RCC 7860 (cell line): ENCODE measurements at regions not wholly inside any gene's neighbourhood (a gene's known extent, or its start where the extent isn't known, plus 50 kb on each side); places are given as distances from the start of the nearest gene placed in this dataset.
"Not testable (repeated sequence)": the region's sequence is repeated elsewhere in the genome, so short reads cannot be mapped to it uniquely, and the experiment has no call there.

Experiments used
- DNase-seq: peaks from one replicate; pipeline ENCODE4 v3.0.0-alpha.2; 2015; ENCODE audit warnings: low spot score
- FAIRE-seq: peaks from 2 replicates; lab custom pipeline; 2012; peaks lifted over from hg19 to GRCh38; lab: Jason Lieb, UNC

- no peak for FAIRE-seq
- no peak for DNase-seq
Observed at GRCh38 chr13:74272826-74273225, 138.6 kb upstream of the KLF12 start.

DNA sequence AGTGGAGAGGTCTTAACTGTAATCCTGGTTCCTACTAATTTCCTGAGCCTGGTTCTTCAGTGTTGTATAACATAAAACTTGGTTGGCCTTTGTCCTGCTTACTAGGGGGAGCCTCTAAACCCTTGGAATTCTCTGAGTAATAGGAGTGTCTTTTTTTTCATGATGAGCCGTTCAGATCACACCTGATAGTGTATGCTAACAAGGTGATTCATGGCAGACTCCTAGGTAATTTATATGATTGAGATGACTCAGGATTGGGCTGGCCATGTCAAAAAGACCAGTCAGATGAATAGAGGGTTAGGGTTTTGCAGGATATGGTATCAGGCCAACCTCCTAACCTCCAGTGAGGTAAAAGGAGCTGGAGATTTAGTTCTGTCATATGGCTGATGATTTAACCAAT, 135.8 kb upstream of the KLF12 start:
- FAIRE-seq (no peak), DNase-seq (no peak)

DNA sequence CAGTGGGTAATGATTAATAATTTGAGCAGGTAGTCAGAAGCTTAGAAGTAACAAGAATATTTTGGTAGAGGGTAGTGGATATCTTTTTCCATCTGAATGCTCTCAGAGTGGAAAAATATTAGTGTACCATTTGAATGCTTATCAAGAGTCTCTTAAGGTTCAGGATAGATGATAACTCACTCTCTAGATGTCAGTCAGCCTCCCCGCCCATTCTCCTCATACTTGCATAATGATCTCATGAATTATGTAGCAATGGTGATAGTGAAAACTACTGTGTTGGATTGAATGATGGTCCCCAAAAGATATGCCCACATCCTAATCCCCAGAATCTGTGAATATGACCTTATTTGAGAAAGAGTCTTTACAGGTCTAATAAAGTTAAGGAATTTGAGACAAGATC, 132.7 kb upstream of the KLF12 start:
- FAIRE-seq (no peak), DNase-seq (no peak)

DNA sequence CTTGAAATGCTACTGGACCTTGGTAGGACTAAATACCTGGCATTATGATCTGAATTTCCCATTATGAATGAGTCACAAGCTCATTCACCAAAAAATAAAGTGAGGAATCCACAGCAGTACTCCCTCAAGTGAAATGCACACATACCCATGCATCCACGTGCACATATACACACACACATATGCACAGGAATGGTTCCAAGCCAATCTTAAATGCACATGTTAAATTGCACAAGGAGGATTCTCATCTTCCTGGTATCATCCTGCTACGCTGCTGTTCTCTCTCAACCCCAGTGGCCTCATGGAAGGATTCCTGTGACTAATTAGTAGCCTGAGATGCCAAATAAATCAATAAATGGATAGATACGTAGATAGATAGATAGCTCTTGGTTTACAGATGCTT, 132.1 kb upstream of the KLF12 start:
- DNase-seq: no peak
- no peak for FAIRE-seq

GRCh38 chr13:74264333-74264732, 130.1 kb upstream of the KLF12 start:
- no peak for FAIRE-seq

DNA sequence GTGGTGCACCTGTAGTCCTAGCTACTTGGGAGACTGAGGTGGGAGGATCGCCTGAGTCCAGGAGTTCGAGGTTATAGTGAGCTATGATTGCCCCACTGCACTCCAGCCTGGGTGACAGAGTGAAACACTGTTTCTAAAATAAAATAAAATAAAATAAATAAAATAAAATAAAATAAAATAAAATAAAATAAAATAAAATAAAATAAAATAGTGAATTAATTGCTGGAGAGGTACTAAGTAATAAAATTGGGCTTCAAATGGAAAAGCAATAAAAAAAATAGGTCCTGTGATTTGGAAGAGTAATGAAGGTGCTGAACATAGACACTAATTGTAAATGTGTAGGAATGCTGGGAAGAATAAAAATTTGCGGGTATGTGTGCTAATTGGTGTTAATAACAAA, 126.2 kb upstream of the KLF12 start:
- not testable (repeated sequence) for DNase-seq, FAIRE-seq

More at GRCh38 chr13:74264333-74264732, 130.1 kb upstream of the KLF12 start:
- DNase-seq: no peak

- DNase-seq: no peak
- no peak for FAIRE-seq
Observed at GRCh38 chr13:74259641-74260040, 125.4 kb upstream of the KLF12 start.

GRCh38 chr13:74258961-74259360, 124.8 kb upstream of the KLF12 start:
- no peak for DNase-seq
- FAIRE-seq: no peak

DNA sequence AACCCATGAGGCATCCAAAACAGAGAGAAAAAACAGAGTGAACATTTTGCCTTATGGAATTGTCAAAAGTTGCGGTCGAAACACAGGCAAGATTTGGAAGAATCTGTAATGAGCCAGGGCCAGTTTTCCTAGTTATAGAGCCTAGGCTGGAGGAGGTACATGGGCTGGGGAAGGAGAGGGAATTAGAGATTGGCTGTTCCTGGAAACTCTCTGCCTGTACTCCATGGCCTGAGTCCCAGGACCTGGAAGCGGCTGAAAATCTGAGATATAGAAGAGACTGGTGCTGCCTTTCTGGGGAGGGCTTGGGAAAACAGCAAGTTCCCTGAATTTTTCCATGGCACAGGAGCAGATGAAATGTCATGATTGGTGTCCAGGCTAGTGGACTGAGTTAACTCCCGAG, 122.8 kb upstream of the KLF12 start:
- DNase-seq (no peak), FAIRE-seq (no peak)

GRCh38 chr13:74253161-74253560, 119.0 kb upstream of the KLF12 start:
- DNase-seq (no peak), FAIRE-seq (no peak)

DNA sequence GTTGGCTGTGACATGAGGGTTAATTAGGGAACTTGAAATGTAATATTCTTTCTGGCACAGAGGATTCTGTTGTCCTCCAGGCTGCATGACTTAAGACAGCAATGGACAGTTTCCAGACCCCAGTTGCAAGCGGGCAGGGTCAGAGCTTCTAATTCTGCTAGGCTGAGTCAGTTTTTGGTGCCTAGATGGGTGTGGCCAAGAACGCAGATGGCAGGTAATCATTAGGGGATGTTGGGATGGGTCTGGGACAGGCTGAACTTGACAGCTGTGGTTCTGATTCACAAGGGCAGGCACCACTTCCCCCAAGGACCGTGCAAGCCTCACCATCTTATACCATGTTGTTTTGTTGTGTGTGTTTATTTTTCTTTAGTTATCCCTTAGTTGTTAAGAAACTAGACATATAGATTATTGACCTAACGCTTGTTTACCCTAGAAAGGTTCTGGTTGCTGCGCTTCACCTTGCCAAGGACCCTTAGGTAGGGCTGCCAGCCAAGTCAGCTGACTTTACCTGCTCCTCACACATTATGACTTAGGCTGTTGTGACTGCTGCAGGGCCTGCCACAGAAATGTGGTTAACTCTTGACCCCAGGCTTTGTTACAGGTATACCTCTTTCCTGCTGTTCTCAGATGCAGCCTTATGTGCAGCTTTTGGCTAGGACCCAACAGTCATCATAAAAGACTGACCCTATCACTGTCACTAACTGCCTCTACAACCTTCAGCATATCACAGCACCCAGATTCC, 117.7 kb upstream of the KLF12 start:
- DNase-seq (no peak), FAIRE-seq (no peak)

- no peak for DNase-seq
- FAIRE-seq: no peak
Observed at GRCh38 chr13:74250738-74251190, 116.6 kb upstream of the KLF12 start.

GRCh38 chr13:74248477-74248876, 114.3 kb upstream of the KLF12 start:
- DNase-seq: no peak
- no peak for FAIRE-seq

GRCh38 chr13:74246487-74246886, 112.3 kb upstream of the KLF12 start:
- DNase-seq (no peak), FAIRE-seq (no peak)

- FAIRE-seq: no peak
- DNase-seq: no peak
Observed at GRCh38 chr13:74243637-74244526, 109.7 kb upstream of the KLF12 start.

DNA sequence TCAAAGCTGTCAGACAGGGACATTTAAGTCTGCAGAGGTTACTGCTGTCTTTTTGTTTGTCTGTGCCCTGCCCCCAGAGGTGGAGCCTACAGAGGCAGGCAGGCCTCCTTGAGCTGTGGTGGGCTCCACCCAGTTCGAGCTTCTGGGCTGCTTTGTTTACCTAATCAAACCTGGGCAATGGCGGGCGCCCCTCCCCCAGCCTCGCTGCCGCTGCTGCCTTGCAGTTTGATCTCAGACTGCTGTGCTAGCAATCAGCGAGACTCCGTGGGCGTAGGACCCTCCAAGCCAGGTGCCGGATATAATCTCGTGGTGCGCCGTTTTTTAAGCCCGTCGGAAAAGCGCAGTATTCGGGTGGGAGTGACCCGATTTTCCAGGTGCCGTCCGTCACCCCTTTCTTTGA, 107.1 kb upstream of the KLF12 start:
- FAIRE-seq, DNase-seq: not testable (repeated sequence)

GRCh38 chr13:74230984-74231501, 96.8 kb upstream of the KLF12 start:
- DNase-seq: no peak
- no peak for FAIRE-seq

GRCh38 chr13:74229242-74229641, 95.0 kb upstream of the KLF12 start:
- DNase-seq (no peak), FAIRE-seq (no peak)

DNA sequence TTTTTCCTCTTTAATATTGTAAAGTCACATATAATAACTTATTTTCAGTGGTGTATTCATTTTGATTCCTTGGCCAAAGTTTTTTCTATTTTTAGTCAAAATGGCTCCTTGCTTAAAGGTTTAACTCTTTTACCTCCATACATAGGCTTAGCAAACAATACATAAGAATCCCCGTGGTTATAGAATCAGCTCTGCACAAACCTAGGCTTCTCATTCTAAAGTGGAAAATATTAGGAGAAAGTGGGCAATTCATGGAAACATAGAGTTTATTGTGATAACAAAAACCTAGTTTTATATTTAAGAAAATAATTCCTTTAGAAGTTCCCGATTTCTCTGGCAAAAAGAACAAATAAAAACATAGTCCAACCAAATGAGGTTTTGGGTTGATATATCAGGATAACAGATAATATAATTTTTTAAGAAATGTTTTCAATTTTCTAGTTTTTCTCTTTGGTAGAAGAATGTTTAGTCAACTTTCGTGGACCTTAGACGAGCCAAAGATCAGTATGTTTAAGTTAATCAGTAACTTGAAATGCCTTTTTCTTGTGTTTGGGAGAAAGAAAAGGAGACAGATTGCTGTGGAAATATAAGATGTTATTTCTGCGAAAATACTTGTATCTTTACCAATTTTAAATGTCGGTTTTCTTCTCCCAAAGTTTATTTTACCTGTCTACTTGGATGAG, 93.4 kb upstream of the KLF12 start:
- FAIRE-seq: no peak
- DNase-seq: no peak

GRCh38 chr13:74226791-74227475, 92.7 kb upstream of the KLF12 start:
- no peak for DNase-seq
- no peak for FAIRE-seq

DNA sequence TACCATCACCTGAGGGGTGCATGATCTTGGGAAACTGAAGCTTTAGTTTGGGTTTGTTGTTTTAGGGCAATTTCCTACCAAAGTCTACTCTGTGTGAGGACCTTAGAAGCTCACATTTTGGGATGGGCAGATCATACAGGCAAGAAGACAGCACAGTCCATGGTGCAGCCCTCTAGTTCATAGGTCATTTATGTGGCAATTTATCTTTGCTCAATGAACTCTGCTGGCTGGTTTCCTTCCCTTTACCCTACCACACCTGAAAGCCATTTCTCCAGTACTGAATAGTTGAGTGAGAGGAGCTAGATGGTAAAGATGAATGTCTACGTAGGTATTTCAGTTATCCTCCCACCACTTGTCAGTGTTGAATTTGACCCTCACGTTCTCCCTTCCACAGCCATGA, 87.5 kb upstream of the KLF12 start:
- DNase-seq (no peak), FAIRE-seq (no peak)
